GM23338 (cell line): ENCODE measurements at regions not wholly inside any gene's neighbourhood (a gene's known extent, or its start where the extent isn't known, plus 50 kb on each side); places are given as distances from the start of the nearest gene placed in this dataset.

Experiments used
- ATAC-seq: fragments of 200-7000 bp; cut with Tn5 transposase; 3 replicates; pipeline ENCODE4 v1.9.1; 2020
- DNase-seq: peaks from one replicate; pipeline ENCODE4 v3.0.0-alpha.2; 2015; ENCODE audit warnings: low spot score
- H2AFZ ChIP-seq: fragments of 200-600 bp; sonication (generic); 2 replicates; pipeline ENCODE4 v1.8.0; 2016; ENCODE audit warnings: antibody characterized with exemption, mild to moderate bottlenecking, moderate library complexity
- H3F3A ChIP-seq: fragments of 200-600 bp; sonication (generic); replicated peaks from 2 replicates; pipeline ENCODE4 v1.8.0; 2017; ENCODE audit warnings: antibody characterized with exemption, mixed run types, low read depth
- H3K27ac ChIP-seq: fragments of 200-600 bp; sonication (generic); 2 replicates; pipeline ENCODE4 v1.6.1; 2016; ENCODE audit warnings: low read depth
- H3K27me3 ChIP-seq: fragments of 200-600 bp; sonication (generic); 2 replicates; pipeline ENCODE4 v1.8.0; 2016; ENCODE audit warnings: mild to moderate bottlenecking, mixed run types, moderate library complexity; ENCODE audit not compliant: insufficient read depth
- H3K36me3 ChIP-seq: fragments of 200-600 bp; sonication (generic); 2 replicates; pipeline ENCODE4 v1.8.0; 2016; ENCODE audit warnings: mild to moderate bottlenecking; ENCODE audit not compliant: insufficient read depth
- H3K4me1 ChIP-seq: fragments of 200-600 bp; sonication (generic); 2 replicates; pipeline ENCODE4 v1.8.0; 2016; ENCODE audit warnings: mild to moderate bottlenecking, moderate library complexity; ENCODE audit not compliant: insufficient read depth
- H3K4me2 ChIP-seq: fragments of 200-600 bp; sonication (generic); 2 replicates; pipeline ENCODE4 v1.7.1; 2017; ENCODE audit warnings: mixed run types
- H3K4me3 ChIP-seq: fragments of 200-600 bp; sonication (generic); 2 replicates; pipeline ENCODE4 v1.6.1; 2016; ENCODE audit warnings: mixed run types
- H3K79me2 ChIP-seq: fragments of 200-600 bp; sonication (generic); replicated peaks from 2 replicates; pipeline ENCODE4 v1.8.0; 2017; ENCODE audit warnings: mild to moderate bottlenecking; ENCODE audit not compliant: insufficient read depth
- H3K9me2 ChIP-seq: fragments of 200-600 bp; sonication (generic); 2 replicates; pipeline ENCODE4 v1.8.0; 2017; ENCODE audit not compliant: insufficient read depth
- H4K20me1 ChIP-seq: fragments of 200-600 bp; sonication (generic); replicated peaks from 2 replicates; pipeline ENCODE4 v1.8.0; 2017; ENCODE audit warnings: mild to moderate bottlenecking; ENCODE audit not compliant: insufficient read depth
- H3K27ac Mint-ChIP-seq: 2 replicates; pipeline ENCODE4 v1.8.0; 2020; ENCODE audit warnings: inconsistent platforms, mild to moderate bottlenecking, moderate library complexity, mixed read lengths
- H3K27me3 Mint-ChIP-seq: 3 replicates; pipeline ENCODE4 v1.8.0; 2022; ENCODE audit warnings: low read depth, mild to moderate bottlenecking, moderate library complexity, mixed read lengths, inconsistent platforms; ENCODE audit not compliant: insufficient read depth, poor library complexity
- H3K36me3 Mint-ChIP-seq: 3 replicates; pipeline ENCODE4 v1.8.0; 2021; ENCODE audit warnings: low read depth, mild to moderate bottlenecking, inconsistent platforms, moderate library complexity, mixed read lengths
- H3K4me1 Mint-ChIP-seq: 3 replicates; pipeline ENCODE4 v1.8.0; 2020; ENCODE audit warnings: mild to moderate bottlenecking, inconsistent platforms, mixed read lengths
- H3K4me3 Mint-ChIP-seq: 3 replicates; pipeline ENCODE4 v1.8.0; 2021; ENCODE audit warnings: moderate library complexity, mild to moderate bottlenecking, inconsistent platforms, mixed read lengths
- H3K9me3 Mint-ChIP-seq: 3 replicates; pipeline ENCODE4 v1.8.0; 2020; ENCODE audit warnings: moderate library complexity, mild to moderate bottlenecking, inconsistent platforms, mixed read lengths
- CREB1 ChIP-seq: fragments of 250-450 bp; sonication (Bioruptor Pico); IDR thresholded peaks from 2 replicates; pipeline ENCODE4 v1.5.0; 2020; ENCODE audit warnings: low read depth, mild to moderate bottlenecking, moderate library complexity
- EZH2phosphoT487 ChIP-seq: fragments of 200-600 bp; sonication (generic); IDR thresholded peaks from one replicate; pipeline ENCODE4 v1.8.1; 2018; ENCODE audit warnings: antibody characterized with exemption; ENCODE audit not compliant: unreplicated experiment
- JUNB ChIP-seq: IDR thresholded peaks from one replicate; pipeline ENCODE4 v1.6.1; 2016; ENCODE audit warnings: antibody characterized with exemption; ENCODE audit not compliant: unreplicated experiment
- NANOG ChIP-seq: IDR thresholded peaks from 2 replicates; pipeline ENCODE4 v1.6.1; 2016; ENCODE audit warnings: antibody characterized with exemption, borderline replicate concordance
- POLR2AphosphoS5 ChIP-seq: IDR thresholded peaks from 2 replicates; pipeline ENCODE4 v1.6.1; 2016; ENCODE audit warnings: antibody characterized with exemption, low read depth
- ZNF114 ChIP-seq: fragments of 250-450 bp; sonication (Bioruptor Pico); IDR thresholded peaks from 2 replicates; pipeline ENCODE4 v1.5.0; 2020; ENCODE audit warnings: mild to moderate bottlenecking, moderate library complexity
- ZNF331 ChIP-seq: fragments of 250-450 bp; sonication (Bioruptor Pico); IDR thresholded peaks from 2 replicates; pipeline ENCODE4 v1.5.0; 2020; ENCODE audit warnings: low read depth, mild to moderate bottlenecking, moderate library complexity
- TF ChIP-seq, protein P1 (sequence below): IDR thresholded peaks from one replicate; pipeline ENCODE4 v1.6.1; 2018; ENCODE audit warnings: antibody characterized with exemption; ENCODE audit not compliant: unreplicated experiment
- TF ChIP-seq, protein P2 (sequence below), 2 experiments: fragments of 200-600 bp in 1 of 2; sonication (generic) in 1 of 2; conservative IDR thresholded peaks; 2 replicates each; pipeline versions ENCODE4 v1.5.1 to v1.6.1; 2016 to 2017; ENCODE audit warnings: antibody characterized with exemption in 2 of 2, low read depth in 2 of 2, mild to moderate bottlenecking in 2 of 2, moderate library complexity in 1 of 2
- TF ChIP-seq, protein P3 (sequence below): fragments of 250-450 bp; sonication (Bioruptor Pico); IDR thresholded peaks from 2 replicates; pipeline ENCODE4 v1.5.0; 2020; ENCODE audit warnings: mild to moderate bottlenecking, moderate library complexity
- TF ChIP-seq, protein P4 (sequence below): IDR thresholded peaks from 2 replicates; pipeline ENCODE4 v1.6.1; 2016; ENCODE audit warnings: antibody characterized with exemption

DNA sequence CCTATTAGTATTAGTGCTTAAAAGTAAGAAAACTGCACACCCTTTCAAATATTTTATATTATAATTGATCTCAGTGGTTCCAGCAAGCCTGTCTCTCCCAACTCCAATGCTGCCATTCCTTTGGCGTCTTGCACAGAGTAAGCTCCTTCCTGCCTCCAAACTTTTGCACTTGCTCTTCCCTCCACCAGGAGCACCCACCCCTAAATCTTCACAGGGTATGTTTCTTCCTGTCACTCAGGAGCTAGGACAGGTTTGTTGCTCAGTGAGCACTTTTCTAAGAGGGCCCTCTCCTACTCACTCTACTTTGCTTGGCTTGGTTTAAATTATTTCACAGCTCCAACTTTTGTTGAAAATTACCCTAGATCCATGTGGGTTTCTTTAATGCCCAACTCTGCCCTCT is 189.1 kb upstream of the ADRA1B start:
- Histone ChIP-seq H3K27me3 (no peaks in the 10 kb centered on the region), H3K4me3 (no peak overlapping the region), H4K20me1 (no peaks in the 10 kb centered on the region), H3K9me2 (no peaks in the 10 kb centered on the region), H3K79me2 (no peaks in the 10 kb centered on the region), H3F3A (no peaks in the 10 kb centered on the region), H3K4me1 (peaks cover 4% of the 10 kb centered on the region; the same call in 1 of the 2 replicates), H3K27ac (no peak overlapping the region), H2AFZ (no peak overlapping the region), H3K36me3 (no peaks in the 10 kb centered on the region), H3K4me2 (no peak overlapping the region)
- Mint-ChIP-seq H3K27me3 (peaks cover 4% of the 10 kb centered on the region), H3K4me3 (no peak overlapping the region), H3K36me3 (no peaks in the 10 kb centered on the region), H3K9me3 (no peaks in the 10 kb centered on the region), H3K4me1 (peaks cover 5% of the 10 kb centered on the region; the same call in 2 of the 3 replicates), H3K27ac (no peak overlapping the region)
- TF ChIP-seq, protein P1, sequence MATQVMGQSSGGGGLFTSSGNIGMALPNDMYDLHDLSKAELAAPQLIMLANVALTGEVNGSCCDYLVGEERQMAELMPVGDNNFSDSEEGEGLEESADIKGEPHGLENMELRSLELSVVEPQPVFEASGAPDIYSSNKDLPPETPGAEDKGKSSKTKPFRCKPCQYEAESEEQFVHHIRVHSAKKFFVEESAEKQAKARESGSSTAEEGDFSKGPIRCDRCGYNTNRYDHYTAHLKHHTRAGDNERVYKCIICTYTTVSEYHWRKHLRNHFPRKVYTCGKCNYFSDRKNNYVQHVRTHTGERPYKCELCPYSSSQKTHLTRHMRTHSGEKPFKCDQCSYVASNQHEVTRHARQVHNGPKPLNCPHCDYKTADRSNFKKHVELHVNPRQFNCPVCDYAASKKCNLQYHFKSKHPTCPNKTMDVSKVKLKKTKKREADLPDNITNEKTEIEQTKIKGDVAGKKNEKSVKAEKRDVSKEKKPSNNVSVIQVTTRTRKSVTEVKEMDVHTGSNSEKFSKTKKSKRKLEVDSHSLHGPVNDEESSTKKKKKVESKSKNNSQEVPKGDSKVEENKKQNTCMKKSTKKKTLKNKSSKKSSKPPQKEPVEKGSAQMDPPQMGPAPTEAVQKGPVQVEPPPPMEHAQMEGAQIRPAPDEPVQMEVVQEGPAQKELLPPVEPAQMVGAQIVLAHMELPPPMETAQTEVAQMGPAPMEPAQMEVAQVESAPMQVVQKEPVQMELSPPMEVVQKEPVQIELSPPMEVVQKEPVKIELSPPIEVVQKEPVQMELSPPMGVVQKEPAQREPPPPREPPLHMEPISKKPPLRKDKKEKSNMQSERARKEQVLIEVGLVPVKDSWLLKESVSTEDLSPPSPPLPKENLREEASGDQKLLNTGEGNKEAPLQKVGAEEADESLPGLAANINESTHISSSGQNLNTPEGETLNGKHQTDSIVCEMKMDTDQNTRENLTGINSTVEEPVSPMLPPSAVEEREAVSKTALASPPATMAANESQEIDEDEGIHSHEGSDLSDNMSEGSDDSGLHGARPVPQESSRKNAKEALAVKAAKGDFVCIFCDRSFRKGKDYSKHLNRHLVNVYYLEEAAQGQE, result no peak
- TF ChIP-seq ZNF331, result no peak
- TF ChIP-seq, protein P2, sequence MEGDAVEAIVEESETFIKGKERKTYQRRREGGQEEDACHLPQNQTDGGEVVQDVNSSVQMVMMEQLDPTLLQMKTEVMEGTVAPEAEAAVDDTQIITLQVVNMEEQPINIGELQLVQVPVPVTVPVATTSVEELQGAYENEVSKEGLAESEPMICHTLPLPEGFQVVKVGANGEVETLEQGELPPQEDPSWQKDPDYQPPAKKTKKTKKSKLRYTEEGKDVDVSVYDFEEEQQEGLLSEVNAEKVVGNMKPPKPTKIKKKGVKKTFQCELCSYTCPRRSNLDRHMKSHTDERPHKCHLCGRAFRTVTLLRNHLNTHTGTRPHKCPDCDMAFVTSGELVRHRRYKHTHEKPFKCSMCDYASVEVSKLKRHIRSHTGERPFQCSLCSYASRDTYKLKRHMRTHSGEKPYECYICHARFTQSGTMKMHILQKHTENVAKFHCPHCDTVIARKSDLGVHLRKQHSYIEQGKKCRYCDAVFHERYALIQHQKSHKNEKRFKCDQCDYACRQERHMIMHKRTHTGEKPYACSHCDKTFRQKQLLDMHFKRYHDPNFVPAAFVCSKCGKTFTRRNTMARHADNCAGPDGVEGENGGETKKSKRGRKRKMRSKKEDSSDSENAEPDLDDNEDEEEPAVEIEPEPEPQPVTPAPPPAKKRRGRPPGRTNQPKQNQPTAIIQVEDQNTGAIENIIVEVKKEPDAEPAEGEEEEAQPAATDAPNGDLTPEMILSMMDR (conservative IDR thresholded peaks at IDR 0.05; ENCODE audit: low read depth in 2 of 2), result peak; percentile 20 to 33; a peak in 3 of 4 replicates
- no peak for TF ChIP-seq NANOG
- TF ChIP-seq CREB1 (CRISPR knock-in tag), result no peak
- no peak for TF ChIP-seq EZH2phosphoT487
- no peak for TF ChIP-seq ZNF114 (CRISPR knock-in tag)
- TF ChIP-seq JUNB, result no peak
- TF ChIP-seq POLR2AphosphoS5, result no peak
- ATAC-seq (peak; percentile 77), DNase-seq (peak; percentile 34)

DNA sequence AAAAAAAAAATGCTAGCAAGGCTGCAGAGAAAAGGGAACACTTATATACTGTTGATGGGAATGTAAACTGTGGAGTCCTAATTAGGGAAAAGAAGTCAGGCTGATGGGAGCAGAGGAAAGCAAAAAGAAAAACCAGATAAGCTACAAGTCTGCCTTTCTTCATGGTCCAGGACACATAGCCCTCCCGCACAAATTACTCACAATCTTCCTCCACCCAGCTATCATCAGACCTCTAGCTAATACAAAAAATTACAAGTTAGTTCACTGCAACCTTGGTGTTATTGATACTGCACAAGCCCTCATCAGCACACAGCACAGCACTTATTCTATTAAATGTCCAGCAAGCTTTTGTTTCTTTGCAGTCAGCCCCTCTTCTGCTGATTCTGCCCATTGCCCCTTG is 186.0 kb upstream of the ADRA1B start:
- Mint-ChIP-seq H3K4me3 (no peak overlapping the region), H3K9me3 (no peaks in the 10 kb centered on the region)
- no peak overlapping the region for H3K4me2 ChIP-seq
- TF ChIP-seq, protein P3, sequence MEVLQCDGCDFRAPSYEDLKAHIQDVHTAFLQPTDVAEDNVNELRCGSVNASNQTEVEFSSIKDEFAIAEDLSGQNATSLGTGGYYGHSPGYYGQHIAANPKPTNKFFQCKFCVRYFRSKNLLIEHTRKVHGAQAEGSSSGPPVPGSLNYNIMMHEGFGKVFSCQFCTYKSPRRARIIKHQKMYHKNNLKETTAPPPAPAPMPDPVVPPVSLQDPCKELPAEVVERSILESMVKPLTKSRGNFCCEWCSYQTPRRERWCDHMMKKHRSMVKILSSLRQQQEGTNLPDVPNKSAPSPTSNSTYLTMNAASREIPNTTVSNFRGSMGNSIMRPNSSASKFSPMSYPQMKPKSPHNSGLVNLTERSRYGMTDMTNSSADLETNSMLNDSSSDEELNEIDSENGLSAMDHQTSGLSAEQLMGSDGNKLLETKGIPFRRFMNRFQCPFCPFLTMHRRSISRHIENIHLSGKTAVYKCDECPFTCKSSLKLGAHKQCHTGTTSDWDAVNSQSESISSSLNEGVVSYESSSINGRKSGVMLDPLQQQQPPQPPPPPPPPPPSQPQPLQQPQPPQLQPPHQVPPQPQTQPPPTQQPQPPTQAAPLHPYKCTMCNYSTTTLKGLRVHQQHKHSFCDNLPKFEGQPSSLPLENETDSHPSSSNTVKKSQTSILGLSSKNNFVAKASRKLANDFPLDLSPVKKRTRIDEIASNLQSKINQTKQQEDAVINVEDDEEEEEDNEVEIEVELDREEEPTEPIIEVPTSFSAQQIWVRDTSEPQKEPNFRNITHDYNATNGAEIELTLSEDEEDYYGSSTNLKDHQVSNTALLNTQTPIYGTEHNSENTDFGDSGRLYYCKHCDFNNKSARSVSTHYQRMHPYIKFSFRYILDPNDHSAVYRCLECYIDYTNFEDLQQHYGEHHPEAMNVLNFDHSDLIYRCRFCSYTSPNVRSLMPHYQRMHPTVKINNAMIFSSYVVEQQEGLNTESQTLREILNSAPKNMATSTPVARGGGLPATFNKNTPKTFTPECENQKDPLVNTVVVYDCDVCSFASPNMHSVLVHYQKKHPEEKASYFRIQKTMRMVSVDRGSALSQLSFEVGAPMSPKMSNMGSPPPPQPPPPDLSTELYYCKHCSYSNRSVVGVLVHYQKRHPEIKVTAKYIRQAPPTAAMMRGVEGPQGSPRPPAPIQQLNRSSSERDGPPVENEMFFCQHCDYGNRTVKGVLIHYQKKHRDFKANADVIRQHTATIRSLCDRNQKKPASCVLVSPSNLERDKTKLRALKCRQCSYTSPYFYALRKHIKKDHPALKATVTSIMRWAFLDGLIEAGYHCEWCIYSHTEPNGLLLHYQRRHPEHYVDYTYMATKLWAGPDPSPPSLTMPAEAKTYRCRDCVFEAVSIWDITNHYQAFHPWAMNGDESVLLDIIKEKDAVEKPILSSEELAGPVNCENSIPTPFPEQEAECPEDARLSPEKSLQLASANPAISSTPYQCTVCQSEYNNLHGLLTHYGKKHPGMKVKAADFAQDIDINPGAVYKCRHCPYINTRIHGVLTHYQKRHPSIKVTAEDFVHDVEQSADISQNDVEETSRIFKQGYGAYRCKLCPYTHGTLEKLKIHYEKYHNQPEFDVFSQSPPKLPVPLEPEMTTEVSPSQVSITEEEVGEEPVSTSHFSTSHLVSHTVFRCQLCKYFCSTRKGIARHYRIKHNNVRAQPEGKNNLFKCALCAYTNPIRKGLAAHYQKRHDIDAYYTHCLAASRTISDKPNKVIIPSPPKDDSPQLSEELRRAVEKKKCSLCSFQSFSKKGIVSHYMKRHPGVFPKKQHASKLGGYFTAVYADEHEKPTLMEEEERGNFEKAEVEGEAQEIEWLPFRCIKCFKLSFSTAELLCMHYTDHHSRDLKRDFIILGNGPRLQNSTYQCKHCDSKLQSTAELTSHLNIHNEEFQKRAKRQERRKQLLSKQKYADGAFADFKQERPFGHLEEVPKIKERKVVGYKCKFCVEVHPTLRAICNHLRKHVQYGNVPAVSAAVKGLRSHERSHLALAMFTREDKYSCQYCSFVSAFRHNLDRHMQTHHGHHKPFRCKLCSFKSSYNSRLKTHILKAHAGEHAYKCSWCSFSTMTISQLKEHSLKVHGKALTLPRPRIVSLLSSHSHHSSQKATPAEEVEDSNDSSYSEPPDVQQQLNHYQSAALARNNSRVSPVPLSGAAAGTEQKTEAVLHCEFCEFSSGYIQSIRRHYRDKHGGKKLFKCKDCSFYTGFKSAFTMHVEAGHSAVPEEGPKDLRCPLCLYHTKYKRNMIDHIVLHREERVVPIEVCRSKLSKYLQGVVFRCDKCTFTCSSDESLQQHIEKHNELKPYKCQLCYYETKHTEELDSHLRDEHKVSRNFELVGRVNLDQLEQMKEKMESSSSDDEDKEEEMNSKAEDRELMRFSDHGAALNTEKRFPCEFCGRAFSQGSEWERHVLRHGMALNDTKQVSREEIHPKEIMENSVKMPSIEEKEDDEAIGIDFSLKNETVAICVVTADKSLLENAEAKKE, result no peak
- TF ChIP-seq, protein P4, sequence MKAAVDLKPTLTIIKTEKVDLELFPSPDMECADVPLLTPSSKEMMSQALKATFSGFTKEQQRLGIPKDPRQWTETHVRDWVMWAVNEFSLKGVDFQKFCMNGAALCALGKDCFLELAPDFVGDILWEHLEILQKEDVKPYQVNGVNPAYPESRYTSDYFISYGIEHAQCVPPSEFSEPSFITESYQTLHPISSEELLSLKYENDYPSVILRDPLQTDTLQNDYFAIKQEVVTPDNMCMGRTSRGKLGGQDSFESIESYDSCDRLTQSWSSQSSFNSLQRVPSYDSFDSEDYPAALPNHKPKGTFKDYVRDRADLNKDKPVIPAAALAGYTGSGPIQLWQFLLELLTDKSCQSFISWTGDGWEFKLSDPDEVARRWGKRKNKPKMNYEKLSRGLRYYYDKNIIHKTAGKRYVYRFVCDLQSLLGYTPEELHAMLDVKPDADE, result no peak

More for the DNA sequence above, 186.0 kb upstream of the ADRA1B start:
- no peak for ATAC-seq
- Mint-ChIP-seq H3K4me1 (no peaks in the 10 kb centered on the region; the same call in 2 of the 3 replicates), H3K27me3 (no peaks in the 10 kb centered on the region), H3K27ac (no peak overlapping the region), H3K36me3 (no peaks in the 10 kb centered on the region)
- H3K79me2 ChIP-seq, result no peaks in the 10 kb centered on the region
- no peak overlapping the region for H2AFZ ChIP-seq
- H3K36me3 ChIP-seq, result no peaks in the 10 kb centered on the region
- no peak overlapping the region for H3K27ac ChIP-seq
- DNase-seq, result no peak
- H3K4me1 ChIP-seq, result no peaks in the 10 kb centered on the region; the same call in 1 of the 2 replicates
- no peaks in the 10 kb centered on the region for H3K9me2 ChIP-seq
- H3K27me3 ChIP-seq, result no peaks in the 10 kb centered on the region
- H3K4me3 ChIP-seq, result no peak overlapping the region
- H3F3A ChIP-seq, result no peaks in the 10 kb centered on the region
- no peaks in the 10 kb centered on the region for H4K20me1 ChIP-seq
